ENCODE measurements at regions not wholly inside any gene's neighbourhood (a gene's known extent, or its start where the extent isn't known, plus 50 kb on each side); places are given as distances from the start of the nearest gene placed in this dataset.

DNA sequence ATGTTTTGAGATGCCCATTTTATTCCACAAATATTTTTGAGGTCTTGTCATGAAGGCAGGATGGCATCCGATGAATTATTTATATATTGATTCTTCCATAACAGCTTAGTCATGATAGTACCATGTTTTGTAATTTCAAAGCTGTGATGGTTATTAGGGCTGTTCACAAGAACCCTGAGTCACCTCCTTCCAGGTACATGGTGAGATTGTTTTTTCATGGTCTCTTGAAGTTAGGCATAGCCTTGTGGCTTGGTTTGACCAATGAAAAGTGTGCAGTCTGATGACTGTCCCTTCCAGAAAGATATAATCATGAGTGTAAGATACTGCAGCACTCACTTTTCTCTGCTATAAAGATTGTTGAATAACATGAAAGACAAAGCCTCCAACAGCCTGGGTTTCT, 274.8 kb downstream of the FGFR2 start:
- DNase-seq: no peak
- no peak for TF ChIP-seq POLR2A (IDR thresholded peaks at IDR 0.05)
- TF ChIP-seq, protein P1, sequence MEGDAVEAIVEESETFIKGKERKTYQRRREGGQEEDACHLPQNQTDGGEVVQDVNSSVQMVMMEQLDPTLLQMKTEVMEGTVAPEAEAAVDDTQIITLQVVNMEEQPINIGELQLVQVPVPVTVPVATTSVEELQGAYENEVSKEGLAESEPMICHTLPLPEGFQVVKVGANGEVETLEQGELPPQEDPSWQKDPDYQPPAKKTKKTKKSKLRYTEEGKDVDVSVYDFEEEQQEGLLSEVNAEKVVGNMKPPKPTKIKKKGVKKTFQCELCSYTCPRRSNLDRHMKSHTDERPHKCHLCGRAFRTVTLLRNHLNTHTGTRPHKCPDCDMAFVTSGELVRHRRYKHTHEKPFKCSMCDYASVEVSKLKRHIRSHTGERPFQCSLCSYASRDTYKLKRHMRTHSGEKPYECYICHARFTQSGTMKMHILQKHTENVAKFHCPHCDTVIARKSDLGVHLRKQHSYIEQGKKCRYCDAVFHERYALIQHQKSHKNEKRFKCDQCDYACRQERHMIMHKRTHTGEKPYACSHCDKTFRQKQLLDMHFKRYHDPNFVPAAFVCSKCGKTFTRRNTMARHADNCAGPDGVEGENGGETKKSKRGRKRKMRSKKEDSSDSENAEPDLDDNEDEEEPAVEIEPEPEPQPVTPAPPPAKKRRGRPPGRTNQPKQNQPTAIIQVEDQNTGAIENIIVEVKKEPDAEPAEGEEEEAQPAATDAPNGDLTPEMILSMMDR (IDR thresholded peaks at IDR 0.05 in 8 of 11, conservative IDR thresholded peaks at IDR 0.05 in 3 of 11): no peak
- no peak for TF ChIP-seq POLR2AphosphoS5 (IDR thresholded peaks at IDR 0.05)
- Histone ChIP-seq H3K36me3 (no peaks in the 10 kb centered on the region), H3K9me3 (peaks cover 0 to 11% (median 0%) of the 10 kb centered on the region in 8 donors), H3K27ac (no peak overlapping the region), H3K4me1 (no peaks in the 10 kb centered on the region), H3K27me3 (replicated peaks in 1 of 7) (no peaks in the 10 kb centered on the region), H3K4me3 (no peak overlapping the region)
- 89 to 100% (median 94%) methylated on average over 1 of the region's 1 CpG for WGBS, 5 donors
- intact Hi-C loops (cut with DNase I; ENCODE audit: low total_unique reads): no loop called here

DNA sequence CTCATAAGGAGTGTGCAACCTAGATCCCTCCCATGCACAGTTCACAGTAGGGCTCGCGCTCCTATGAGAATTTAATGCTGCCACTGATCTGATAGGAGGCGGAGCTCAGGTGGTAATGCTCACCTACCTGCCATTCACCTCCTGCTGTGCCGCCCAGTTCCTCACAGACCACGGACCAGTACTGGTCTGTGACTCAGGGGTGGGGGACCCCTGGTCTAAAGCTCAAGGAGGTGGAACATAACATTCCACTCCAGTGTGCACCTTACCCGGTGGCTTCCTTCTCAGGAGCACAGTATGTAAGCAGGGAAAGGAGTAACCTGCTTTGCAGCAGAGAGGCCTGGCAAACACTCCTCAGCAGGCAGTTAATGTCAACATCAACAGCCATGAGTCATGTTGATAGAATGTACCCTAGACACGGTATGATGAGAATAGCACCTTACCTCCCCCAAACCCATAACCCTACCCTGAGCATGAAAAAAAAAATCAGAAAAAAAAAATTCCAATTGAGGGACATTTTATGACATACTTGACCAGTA, 273.5 kb downstream of the FGFR2 start:
- H3K4me1 ChIP-seq: no peaks in the 10 kb centered on the region
- peaks cover 0 to 3% (median 0%) of the 10 kb centered on the region in 8 donors for H3K9me3 ChIP-seq
- no peaks in the 10 kb centered on the region for H3K27me3 ChIP-seq (replicated peaks in 1 of 7)
- WGBS, 5 donors: 87 to 92% (median 90%) methylated on average over 7 of the region's 7 CpGs
- DNase-seq: no peak
- no peak overlapping the region for H3K4me3 ChIP-seq
- intact Hi-C loops (cut with DNase I; ENCODE audit: low total_unique reads): no loop called here
- no peak overlapping the region for H3K27ac ChIP-seq
- no peaks in the 10 kb centered on the region for H3K36me3 ChIP-seq
- TF ChIP-seq, protein P1 (IDR thresholded peaks at IDR 0.05 in 8 of 11, conservative IDR thresholded peaks at IDR 0.05 in 3 of 11): no peak
- TF ChIP-seq POLR2AphosphoS5 (IDR thresholded peaks at IDR 0.05) (no peak), POLR2A (IDR thresholded peaks at IDR 0.05) (no peak)

DNA sequence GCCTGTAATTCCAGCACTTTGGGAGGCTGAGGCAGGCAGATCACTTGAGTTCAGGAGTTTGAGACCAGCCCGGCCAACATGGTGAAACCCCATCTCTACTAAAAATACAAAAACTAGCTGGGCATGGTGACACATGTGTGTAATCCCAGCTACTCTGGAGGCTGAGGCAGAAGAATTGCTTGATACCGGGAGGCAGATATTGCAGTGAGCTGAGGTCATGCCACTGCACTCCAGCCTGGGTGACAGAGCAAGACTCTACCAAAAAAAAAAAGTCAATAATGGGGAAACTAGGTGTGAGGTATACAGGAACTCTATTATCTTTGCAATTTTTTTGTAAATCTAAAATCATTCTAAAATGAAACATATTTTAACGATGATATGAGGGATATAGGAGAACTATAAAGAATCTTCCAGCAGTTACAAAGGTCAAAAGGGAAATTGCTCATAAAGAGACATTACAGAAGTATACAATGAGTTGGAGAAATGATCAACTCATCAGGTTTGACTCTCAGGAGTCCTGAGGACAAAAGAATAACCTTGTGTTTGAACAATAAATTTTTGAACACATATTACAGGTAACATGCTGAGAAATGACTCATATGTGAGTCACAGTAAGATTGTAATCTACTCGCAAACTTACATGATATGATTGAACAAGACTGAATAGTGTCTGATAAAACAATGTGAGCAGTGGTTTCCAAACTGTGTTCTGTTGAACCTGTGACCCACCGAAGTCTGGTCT, 272.6 kb downstream of the FGFR2 start:
- no peak for DNase-seq
- Histone ChIP-seq H3K4me1 (no peaks in the 10 kb centered on the region), H3K4me3 (no peak overlapping the region), H3K27ac (no peak overlapping the region), H3K9me3 (peaks cover 0 to 3% (median 0%) of the 10 kb centered on the region in 8 donors), H3K27me3 (replicated peaks in 1 of 7) (no peaks in the 10 kb centered on the region), H3K36me3 (no peaks in the 10 kb centered on the region)
- 79 to 97% (median 84%) methylated on average over 5 of the region's 5 CpGs for WGBS, 5 donors
- TF ChIP-seq POLR2AphosphoS5 (IDR thresholded peaks at IDR 0.05) (no peak), POLR2A (IDR thresholded peaks at IDR 0.05) (no peak)
- TF ChIP-seq, protein P1 (IDR thresholded peaks at IDR 0.05 in 8 of 11, conservative IDR thresholded peaks at IDR 0.05 in 3 of 11): no peak
- intact Hi-C loops (cut with DNase I; ENCODE audit: low total_unique reads): no loop called here

DNA sequence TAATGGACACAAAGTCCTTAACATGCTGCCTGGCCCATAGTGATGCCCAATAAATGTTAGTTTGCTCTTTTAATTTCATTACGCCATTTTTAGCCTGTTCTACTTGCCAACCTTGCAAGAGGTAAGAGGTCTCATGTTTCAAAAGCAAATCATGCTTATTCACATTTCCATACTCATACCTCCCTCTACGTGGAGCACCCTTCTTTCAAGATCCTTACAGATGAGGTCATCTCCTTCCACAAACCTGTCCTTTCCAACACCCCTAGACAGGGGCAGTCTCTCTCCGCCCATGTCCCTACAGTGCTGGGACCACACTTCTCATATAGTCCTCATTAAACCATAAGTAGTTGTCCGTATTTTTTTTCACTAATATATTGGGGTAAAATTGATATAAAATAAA, 271.3 kb downstream of the FGFR2 start:
- WGBS, 5 donors: 75 to 90% (median 84%) methylated on average over 4 of the region's 4 CpGs
- TF ChIP-seq POLR2A (IDR thresholded peaks at IDR 0.05): no peak
- no peak for TF ChIP-seq POLR2AphosphoS5 (IDR thresholded peaks at IDR 0.05)
- TF ChIP-seq, protein P1 (IDR thresholded peaks at IDR 0.05 in 8 of 11, conservative IDR thresholded peaks at IDR 0.05 in 3 of 11): no peak
- intact Hi-C loops (cut with DNase I; ENCODE audit: low total_unique reads): no loop called here
- no peak for DNase-seq
- Histone ChIP-seq H3K27me3 (replicated peaks in 1 of 7) (no peaks in the 10 kb centered on the region), H3K9me3 (peaks cover 0 to 3% (median 0%) of the 10 kb centered on the region in 8 donors), H3K36me3 (no peaks in the 10 kb centered on the region), H3K4me1 (no peaks in the 10 kb centered on the region), H3K4me3 (no peak overlapping the region), H3K27ac (no peak overlapping the region)
